GM23338 (cell line): ENCODE measurements at regions not wholly inside any gene's neighbourhood (a gene's known extent, or its start where the extent isn't known, plus 50 kb on each side); places are given as distances from the start of the nearest gene placed in this dataset.

ENCODE experiments used
- ATAC-seq: fragments of 200-7000 bp; cut with Tn5 transposase; 3 replicates; pipeline ENCODE4 v1.9.1; 2020
- DNase-seq: peaks from one replicate; pipeline ENCODE4 v3.0.0-alpha.2; 2015; ENCODE audit warnings: low spot score
- H2AFZ ChIP-seq: fragments of 200-600 bp; sonication (generic); 2 replicates; pipeline ENCODE4 v1.8.0; 2016; ENCODE audit warnings: antibody characterized with exemption, mild to moderate bottlenecking, moderate library complexity
- H3F3A ChIP-seq: fragments of 200-600 bp; sonication (generic); replicated peaks from 2 replicates; pipeline ENCODE4 v1.8.0; 2017; ENCODE audit warnings: antibody characterized with exemption, mixed run types, low read depth
- H3K27ac ChIP-seq: fragments of 200-600 bp; sonication (generic); 2 replicates; pipeline ENCODE4 v1.6.1; 2016; ENCODE audit warnings: low read depth
- H3K27me3 ChIP-seq: fragments of 200-600 bp; sonication (generic); 2 replicates; pipeline ENCODE4 v1.8.0; 2016; ENCODE audit warnings: mild to moderate bottlenecking, mixed run types, moderate library complexity; ENCODE audit not compliant: insufficient read depth
- H3K36me3 ChIP-seq: fragments of 200-600 bp; sonication (generic); 2 replicates; pipeline ENCODE4 v1.8.0; 2016; ENCODE audit warnings: mild to moderate bottlenecking; ENCODE audit not compliant: insufficient read depth
- H3K4me1 ChIP-seq: fragments of 200-600 bp; sonication (generic); 2 replicates; pipeline ENCODE4 v1.8.0; 2016; ENCODE audit warnings: mild to moderate bottlenecking, moderate library complexity; ENCODE audit not compliant: insufficient read depth
- H3K4me2 ChIP-seq: fragments of 200-600 bp; sonication (generic); 2 replicates; pipeline ENCODE4 v1.7.1; 2017; ENCODE audit warnings: mixed run types
- H3K4me3 ChIP-seq: fragments of 200-600 bp; sonication (generic); 2 replicates; pipeline ENCODE4 v1.6.1; 2016; ENCODE audit warnings: mixed run types
- H3K79me2 ChIP-seq: fragments of 200-600 bp; sonication (generic); replicated peaks from 2 replicates; pipeline ENCODE4 v1.8.0; 2017; ENCODE audit warnings: mild to moderate bottlenecking; ENCODE audit not compliant: insufficient read depth
- H3K9me2 ChIP-seq: fragments of 200-600 bp; sonication (generic); 2 replicates; pipeline ENCODE4 v1.8.0; 2017; ENCODE audit not compliant: insufficient read depth
- H4K20me1 ChIP-seq: fragments of 200-600 bp; sonication (generic); replicated peaks from 2 replicates; pipeline ENCODE4 v1.8.0; 2017; ENCODE audit warnings: mild to moderate bottlenecking; ENCODE audit not compliant: insufficient read depth
- H3K27ac Mint-ChIP-seq: 2 replicates; pipeline ENCODE4 v1.8.0; 2020; ENCODE audit warnings: inconsistent platforms, mild to moderate bottlenecking, moderate library complexity, mixed read lengths
- H3K27me3 Mint-ChIP-seq: 3 replicates; pipeline ENCODE4 v1.8.0; 2022; ENCODE audit warnings: low read depth, mild to moderate bottlenecking, moderate library complexity, mixed read lengths, inconsistent platforms; ENCODE audit not compliant: insufficient read depth, poor library complexity
- H3K36me3 Mint-ChIP-seq: 3 replicates; pipeline ENCODE4 v1.8.0; 2021; ENCODE audit warnings: low read depth, mild to moderate bottlenecking, inconsistent platforms, moderate library complexity, mixed read lengths
- H3K4me1 Mint-ChIP-seq: 3 replicates; pipeline ENCODE4 v1.8.0; 2020; ENCODE audit warnings: mild to moderate bottlenecking, inconsistent platforms, mixed read lengths
- H3K4me3 Mint-ChIP-seq: 3 replicates; pipeline ENCODE4 v1.8.0; 2021; ENCODE audit warnings: moderate library complexity, mild to moderate bottlenecking, inconsistent platforms, mixed read lengths
- H3K9me3 Mint-ChIP-seq: 3 replicates; pipeline ENCODE4 v1.8.0; 2020; ENCODE audit warnings: moderate library complexity, mild to moderate bottlenecking, inconsistent platforms, mixed read lengths
- CREB1 ChIP-seq: fragments of 250-450 bp; sonication (Bioruptor Pico); IDR thresholded peaks from 2 replicates; pipeline ENCODE4 v1.5.0; 2020; ENCODE audit warnings: low read depth, mild to moderate bottlenecking, moderate library complexity
- EZH2 ChIP-seq: fragments of 200-600 bp; sonication (generic); IDR thresholded peaks from one replicate; pipeline ENCODE4 v1.8.0; 2017; ENCODE audit warnings: antibody characterized with exemption, mild to moderate bottlenecking, low read depth; ENCODE audit not compliant: unreplicated experiment
- EZH2phosphoT487 ChIP-seq: fragments of 200-600 bp; sonication (generic); IDR thresholded peaks from one replicate; pipeline ENCODE4 v1.8.1; 2018; ENCODE audit warnings: antibody characterized with exemption; ENCODE audit not compliant: unreplicated experiment
- JUNB ChIP-seq: IDR thresholded peaks from one replicate; pipeline ENCODE4 v1.6.1; 2016; ENCODE audit warnings: antibody characterized with exemption; ENCODE audit not compliant: unreplicated experiment
- NANOG ChIP-seq: IDR thresholded peaks from 2 replicates; pipeline ENCODE4 v1.6.1; 2016; ENCODE audit warnings: antibody characterized with exemption, borderline replicate concordance
- POLR2AphosphoS5 ChIP-seq: IDR thresholded peaks from 2 replicates; pipeline ENCODE4 v1.6.1; 2016; ENCODE audit warnings: antibody characterized with exemption, low read depth
- REST ChIP-seq: IDR thresholded peaks from one replicate; pipeline ENCODE4 v1.6.1; 2018; ENCODE audit warnings: antibody characterized with exemption; ENCODE audit not compliant: unreplicated experiment
- STAT1 ChIP-seq: IDR thresholded peaks from one replicate; pipeline ENCODE4 v1.6.1; 2016; ENCODE audit warnings: antibody characterized with exemption; ENCODE audit not compliant: unreplicated experiment
- ZNF114 ChIP-seq: fragments of 250-450 bp; sonication (Bioruptor Pico); IDR thresholded peaks from 2 replicates; pipeline ENCODE4 v1.5.0; 2020; ENCODE audit warnings: mild to moderate bottlenecking, moderate library complexity
- ZNF331 ChIP-seq: fragments of 250-450 bp; sonication (Bioruptor Pico); IDR thresholded peaks from 2 replicates; pipeline ENCODE4 v1.5.0; 2020; ENCODE audit warnings: low read depth, mild to moderate bottlenecking, moderate library complexity
- ZNF462 ChIP-seq: fragments of 250-450 bp; sonication (Bioruptor Pico); IDR thresholded peaks from 2 replicates; pipeline ENCODE4 v1.5.0; 2020; ENCODE audit warnings: mild to moderate bottlenecking, moderate library complexity
- TF ChIP-seq, protein P1 (sequence below), 2 experiments: fragments of 200-600 bp in 1 of 2; sonication (generic) in 1 of 2; conservative IDR thresholded peaks; 2 replicates each; pipeline versions ENCODE4 v1.5.1 to v1.6.1; 2016 to 2017; ENCODE audit warnings: antibody characterized with exemption in 2 of 2, low read depth in 2 of 2, mild to moderate bottlenecking in 2 of 2, moderate library complexity in 1 of 2
- TF ChIP-seq, protein P2 (sequence below): IDR thresholded peaks from 2 replicates; pipeline ENCODE4 v1.6.1; 2016; ENCODE audit warnings: antibody characterized with exemption

DNA sequence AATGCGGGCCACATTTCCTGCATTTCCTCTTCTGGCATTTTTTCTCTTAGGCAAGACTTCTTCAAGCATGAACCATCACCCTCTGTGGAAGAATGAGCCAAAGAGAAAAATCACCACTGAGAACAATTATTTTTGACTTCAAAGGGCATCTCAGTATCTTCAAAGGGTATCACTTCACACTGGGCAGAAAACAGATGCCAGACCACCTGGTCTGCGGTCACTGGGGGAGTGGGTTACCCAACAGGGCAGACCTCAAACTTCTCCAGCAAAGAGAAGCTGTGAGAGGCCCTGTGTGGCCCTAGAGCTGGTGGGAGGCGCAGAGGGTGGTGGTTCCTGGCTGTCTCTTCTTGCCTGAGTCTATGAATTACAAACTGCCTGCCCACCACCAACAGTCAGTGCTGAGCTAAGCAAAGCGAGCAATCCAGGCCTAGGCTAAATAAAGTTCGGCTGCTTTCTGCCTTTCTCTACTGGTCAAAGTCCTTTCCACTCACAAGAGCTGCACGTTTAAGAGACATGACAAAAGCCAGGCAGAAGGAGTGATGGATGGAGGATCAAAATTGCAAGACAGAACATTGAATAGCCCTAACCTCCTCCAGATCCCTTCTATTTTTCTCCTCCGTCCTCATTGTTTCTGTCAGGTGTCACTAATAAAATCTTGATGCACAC is 602.7 kb upstream of the CDH5 start:
- ATAC-seq: no peak
- Histone ChIP-seq H3K4me3 (no peak overlapping the region), H3K27ac (no peak overlapping the region), H2AFZ (no peak overlapping the region), H3F3A (no peaks in the 10 kb centered on the region), H3K79me2 (no peaks in the 10 kb centered on the region), H3K27me3 (no peaks in the 10 kb centered on the region), H4K20me1 (no peaks in the 10 kb centered on the region), H3K4me1 (peaks cover 28% of the 10 kb centered on the region), H3K9me2 (peaks cover 21% of the 10 kb centered on the region), H3K4me2 (no peak overlapping the region), H3K36me3 (no peaks in the 10 kb centered on the region)
- peaks cover 25% of the 10 kb centered on the region for H3K4me1 Mint-ChIP-seq
- peaks cover 2% of the 10 kb centered on the region; the same call in 2 of the 3 replicates for H3K36me3 Mint-ChIP-seq
- TF ChIP-seq EZH2phosphoT487 (no peak), ZNF114 (CRISPR knock-in tag) (no peak), EZH2 (no peak), POLR2AphosphoS5 (no peak), JUNB (no peak), STAT1 (no peak), ZNF462 (CRISPR knock-in tag) (no peak), ZNF331 (CRISPR knock-in tag) (no peak), NANOG (no peak), CREB1 (CRISPR knock-in tag) (no peak), REST (no peak)
- TF ChIP-seq, protein P1, sequence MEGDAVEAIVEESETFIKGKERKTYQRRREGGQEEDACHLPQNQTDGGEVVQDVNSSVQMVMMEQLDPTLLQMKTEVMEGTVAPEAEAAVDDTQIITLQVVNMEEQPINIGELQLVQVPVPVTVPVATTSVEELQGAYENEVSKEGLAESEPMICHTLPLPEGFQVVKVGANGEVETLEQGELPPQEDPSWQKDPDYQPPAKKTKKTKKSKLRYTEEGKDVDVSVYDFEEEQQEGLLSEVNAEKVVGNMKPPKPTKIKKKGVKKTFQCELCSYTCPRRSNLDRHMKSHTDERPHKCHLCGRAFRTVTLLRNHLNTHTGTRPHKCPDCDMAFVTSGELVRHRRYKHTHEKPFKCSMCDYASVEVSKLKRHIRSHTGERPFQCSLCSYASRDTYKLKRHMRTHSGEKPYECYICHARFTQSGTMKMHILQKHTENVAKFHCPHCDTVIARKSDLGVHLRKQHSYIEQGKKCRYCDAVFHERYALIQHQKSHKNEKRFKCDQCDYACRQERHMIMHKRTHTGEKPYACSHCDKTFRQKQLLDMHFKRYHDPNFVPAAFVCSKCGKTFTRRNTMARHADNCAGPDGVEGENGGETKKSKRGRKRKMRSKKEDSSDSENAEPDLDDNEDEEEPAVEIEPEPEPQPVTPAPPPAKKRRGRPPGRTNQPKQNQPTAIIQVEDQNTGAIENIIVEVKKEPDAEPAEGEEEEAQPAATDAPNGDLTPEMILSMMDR (conservative IDR thresholded peaks at IDR 0.05; ENCODE audit: low read depth in 2 of 2): no peak
- TF ChIP-seq, protein P2, sequence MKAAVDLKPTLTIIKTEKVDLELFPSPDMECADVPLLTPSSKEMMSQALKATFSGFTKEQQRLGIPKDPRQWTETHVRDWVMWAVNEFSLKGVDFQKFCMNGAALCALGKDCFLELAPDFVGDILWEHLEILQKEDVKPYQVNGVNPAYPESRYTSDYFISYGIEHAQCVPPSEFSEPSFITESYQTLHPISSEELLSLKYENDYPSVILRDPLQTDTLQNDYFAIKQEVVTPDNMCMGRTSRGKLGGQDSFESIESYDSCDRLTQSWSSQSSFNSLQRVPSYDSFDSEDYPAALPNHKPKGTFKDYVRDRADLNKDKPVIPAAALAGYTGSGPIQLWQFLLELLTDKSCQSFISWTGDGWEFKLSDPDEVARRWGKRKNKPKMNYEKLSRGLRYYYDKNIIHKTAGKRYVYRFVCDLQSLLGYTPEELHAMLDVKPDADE: no peak
- no peak for DNase-seq
- H3K27me3 Mint-ChIP-seq: no peaks in the 10 kb centered on the region
- H3K4me3 Mint-ChIP-seq: no peak overlapping the region
- no peak overlapping the region for H3K27ac Mint-ChIP-seq
- H3K9me3 Mint-ChIP-seq: peaks cover 3% of the 10 kb centered on the region
